ENCODE measurements at regions not wholly inside any gene's neighbourhood (a gene's known extent, or its start where the extent isn't known, plus 50 kb on each side); places are given as distances from the start of the nearest gene placed in this dataset.

DNA sequence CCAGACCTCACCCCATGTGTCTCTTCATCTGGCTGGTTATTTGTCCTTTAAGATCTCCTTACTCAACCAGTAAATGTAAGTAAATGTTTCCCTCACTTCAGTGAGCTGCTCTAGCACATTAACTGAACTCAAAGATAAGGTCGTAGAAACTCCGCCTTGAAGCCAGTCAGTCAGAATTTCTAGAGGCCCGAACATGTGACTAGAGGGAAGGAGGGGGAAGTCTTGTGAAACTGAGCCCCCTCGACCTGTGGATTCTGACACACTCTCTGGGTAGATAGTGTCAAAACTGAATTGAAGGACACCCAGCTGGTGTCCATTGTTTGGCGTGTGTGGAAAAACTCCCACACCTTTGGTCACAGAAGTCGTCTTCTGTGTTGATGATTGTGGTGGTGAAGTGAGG, 933.9 kb downstream of the ADGRL3 start:
- Mint-ChIP-seq H3K27ac (no peak overlapping the region), H3K27me3 (no peaks in the 10 kb centered on the region), H3K9me3 (peaks cover 8% of the 10 kb centered on the region), H3K36me3 (no peaks in the 10 kb centered on the region), H3K4me1 (ENCODE audit: unreplicated experiment) (no peaks in the 10 kb centered on the region), H3K4me3 (no peak overlapping the region)
- TF ChIP-seq, protein P1, sequence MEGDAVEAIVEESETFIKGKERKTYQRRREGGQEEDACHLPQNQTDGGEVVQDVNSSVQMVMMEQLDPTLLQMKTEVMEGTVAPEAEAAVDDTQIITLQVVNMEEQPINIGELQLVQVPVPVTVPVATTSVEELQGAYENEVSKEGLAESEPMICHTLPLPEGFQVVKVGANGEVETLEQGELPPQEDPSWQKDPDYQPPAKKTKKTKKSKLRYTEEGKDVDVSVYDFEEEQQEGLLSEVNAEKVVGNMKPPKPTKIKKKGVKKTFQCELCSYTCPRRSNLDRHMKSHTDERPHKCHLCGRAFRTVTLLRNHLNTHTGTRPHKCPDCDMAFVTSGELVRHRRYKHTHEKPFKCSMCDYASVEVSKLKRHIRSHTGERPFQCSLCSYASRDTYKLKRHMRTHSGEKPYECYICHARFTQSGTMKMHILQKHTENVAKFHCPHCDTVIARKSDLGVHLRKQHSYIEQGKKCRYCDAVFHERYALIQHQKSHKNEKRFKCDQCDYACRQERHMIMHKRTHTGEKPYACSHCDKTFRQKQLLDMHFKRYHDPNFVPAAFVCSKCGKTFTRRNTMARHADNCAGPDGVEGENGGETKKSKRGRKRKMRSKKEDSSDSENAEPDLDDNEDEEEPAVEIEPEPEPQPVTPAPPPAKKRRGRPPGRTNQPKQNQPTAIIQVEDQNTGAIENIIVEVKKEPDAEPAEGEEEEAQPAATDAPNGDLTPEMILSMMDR (conservative IDR thresholded peaks at IDR 0.05), result no peak
- DNase-seq (ENCODE audit: extremely low spot score, unreplicated experiment), result no peak

DNA sequence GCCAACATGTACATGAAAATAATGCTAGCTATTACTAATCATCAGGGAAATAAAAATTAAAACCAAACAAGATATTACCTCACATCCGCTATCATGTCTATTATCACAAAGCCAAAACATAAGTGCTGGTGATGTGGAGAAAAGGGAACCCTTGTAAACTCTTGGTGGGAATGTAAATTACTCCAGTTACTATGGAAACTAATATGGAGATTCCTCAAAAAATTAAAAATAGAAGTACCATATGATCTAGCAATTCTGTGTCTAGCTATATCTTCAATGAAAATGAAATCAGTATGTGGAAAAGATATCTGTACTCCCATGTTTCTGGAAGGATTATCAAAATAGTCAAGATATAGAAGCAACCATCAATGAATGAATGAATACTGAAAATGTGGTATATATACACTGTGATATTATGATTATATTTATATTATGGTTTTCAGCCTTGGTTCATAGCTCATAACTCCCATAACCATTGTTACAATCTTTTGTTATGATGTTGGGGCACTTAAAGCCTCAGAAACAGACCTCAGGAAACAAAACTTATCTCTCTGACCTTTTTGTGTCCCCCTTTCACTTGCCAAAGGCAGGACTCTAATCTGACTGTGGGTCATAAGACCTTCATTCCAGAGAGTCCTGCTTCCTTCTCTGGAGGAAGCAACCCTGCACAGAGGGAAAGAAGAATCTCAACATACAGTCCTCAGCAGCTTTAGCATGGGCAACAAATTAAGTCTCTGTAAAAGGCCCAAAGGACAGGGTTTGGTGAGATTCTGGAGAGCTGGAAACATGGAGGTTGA, 933.2 kb downstream of the ADGRL3 start:
- Mint-ChIP-seq H3K4me1 (ENCODE audit: unreplicated experiment) (no peaks in the 10 kb centered on the region), H3K36me3 (no peaks in the 10 kb centered on the region), H3K27me3 (no peaks in the 10 kb centered on the region), H3K4me3 (no peak overlapping the region), H3K9me3 (peaks cover 8% of the 10 kb centered on the region), H3K27ac (no peak overlapping the region)
- no peak for DNase-seq (ENCODE audit: extremely low spot score, unreplicated experiment)
- TF ChIP-seq, protein P1 (conservative IDR thresholded peaks at IDR 0.05), result no peak

DNA sequence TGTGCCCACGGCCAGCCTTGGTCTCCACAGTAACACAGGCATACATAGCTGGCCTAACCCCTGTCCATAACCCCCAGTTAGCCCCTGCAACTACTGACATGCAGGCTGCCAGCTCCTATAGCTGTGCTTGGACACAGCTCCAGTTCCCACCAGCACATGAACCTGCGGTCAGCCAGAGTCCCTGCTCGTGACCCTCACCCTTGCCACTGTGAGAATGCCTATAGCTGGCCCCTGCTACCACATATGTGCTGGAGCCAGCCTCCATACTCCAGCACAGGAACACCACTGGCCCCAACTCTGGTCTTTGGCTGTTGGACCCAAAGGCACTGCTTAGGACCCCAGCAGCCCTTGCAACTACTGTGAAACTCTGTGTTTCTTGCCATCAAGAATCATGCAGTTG, 930.9 kb downstream of the ADGRL3 start:
- no peak overlapping the region for H3K27ac Mint-ChIP-seq
- no peak overlapping the region for H3K4me3 Mint-ChIP-seq
- TF ChIP-seq, protein P1 (conservative IDR thresholded peaks at IDR 0.05), result no peak
- peaks cover 12% of the 10 kb centered on the region for H3K9me3 Mint-ChIP-seq
- H3K4me1 Mint-ChIP-seq (ENCODE audit: unreplicated experiment), result no peaks in the 10 kb centered on the region
- no peak for DNase-seq (ENCODE audit: extremely low spot score, unreplicated experiment)
- H3K36me3 Mint-ChIP-seq, result no peaks in the 10 kb centered on the region
- no peaks in the 10 kb centered on the region for H3K27me3 Mint-ChIP-seq

DNA sequence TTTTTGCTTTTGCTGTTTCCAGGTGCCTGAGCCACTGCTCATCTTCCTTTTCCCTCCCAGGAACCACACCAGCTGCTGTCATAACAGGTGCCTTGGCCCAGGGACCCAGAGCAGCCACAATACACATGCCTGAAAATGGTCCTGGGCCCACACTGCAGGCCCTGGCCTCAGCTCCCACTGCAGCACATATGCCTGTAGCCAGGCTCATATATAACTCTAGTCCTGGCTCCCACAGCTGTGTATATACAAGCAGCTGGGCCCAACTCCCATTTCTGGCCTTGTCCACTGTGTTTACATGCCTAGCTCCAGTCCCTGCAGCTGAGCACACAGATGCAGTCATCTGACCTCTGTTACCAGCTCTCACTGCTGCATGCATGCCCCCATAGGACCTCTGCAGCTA, 930.5 kb downstream of the ADGRL3 start:
- Mint-ChIP-seq H3K36me3 (no peaks in the 10 kb centered on the region), H3K4me1 (ENCODE audit: unreplicated experiment) (no peaks in the 10 kb centered on the region), H3K9me3 (peaks cover 12% of the 10 kb centered on the region), H3K27ac (no peak overlapping the region), H3K4me3 (no peak overlapping the region), H3K27me3 (no peaks in the 10 kb centered on the region)
- TF ChIP-seq, protein P1 (conservative IDR thresholded peaks at IDR 0.05), result no peak
- DNase-seq (ENCODE audit: extremely low spot score, unreplicated experiment), result no peak

DNA sequence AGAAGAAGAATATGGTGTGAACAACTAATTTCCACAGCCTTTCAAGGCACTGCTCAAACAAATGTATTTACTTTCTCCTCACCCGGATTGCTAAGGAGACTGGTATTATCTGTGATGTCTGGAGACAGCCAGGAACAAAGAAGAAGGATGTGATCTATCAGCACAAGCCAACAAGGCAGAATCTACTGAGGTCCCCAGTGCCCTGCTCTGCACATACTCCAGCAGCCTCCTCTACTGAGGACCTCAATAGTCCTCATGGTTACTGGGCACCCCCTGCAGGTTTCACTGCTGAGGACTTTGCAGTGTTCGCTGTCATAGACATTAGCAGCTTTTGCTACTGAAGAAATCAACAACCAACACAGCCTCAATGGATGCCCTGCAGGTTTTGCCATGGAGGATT, 930.1 kb downstream of the ADGRL3 start:
- H3K9me3 Mint-ChIP-seq, result peaks cover 12% of the 10 kb centered on the region
- H3K4me3 Mint-ChIP-seq, result no peak overlapping the region
- H3K27me3 Mint-ChIP-seq, result no peaks in the 10 kb centered on the region
- no peak overlapping the region for H3K27ac Mint-ChIP-seq
- TF ChIP-seq, protein P1 (conservative IDR thresholded peaks at IDR 0.05), result no peak
- H3K36me3 Mint-ChIP-seq, result no peaks in the 10 kb centered on the region
- no peaks in the 10 kb centered on the region for H3K4me1 Mint-ChIP-seq (ENCODE audit: unreplicated experiment)
- no peak for DNase-seq (ENCODE audit: extremely low spot score, unreplicated experiment)
